Keratinocyte (primary cell): ENCODE measurements at regions not wholly inside any gene's neighbourhood (a gene's known extent, or its start where the extent isn't known, plus 50 kb on each side); places are given as distances from the start of the nearest gene placed in this dataset.

ENCODE experiments used
- DNase-seq: peaks from one replicate; pipeline ENCODE4 v3.0.0-alpha.2; 2011; ENCODE audit warnings: low read depth, missing footprints, low spot score
- FAIRE-seq: peaks from 2 replicates; lab custom pipeline; 2011; peaks lifted over from hg19 to GRCh38; lab: Jason Lieb, UNC
- H2AFZ ChIP-seq: 2 replicates; pipeline ENCODE4 v1.6.0; 2012; ENCODE audit warnings: low read length, control low read depth, inconsistent platforms; ENCODE audit not compliant: control insufficient read depth
- H3K27ac ChIP-seq: 2 replicates; pipeline ENCODE4 v1.5.1; 2011; ENCODE audit warnings: low read length; ENCODE audit not compliant: control insufficient read depth, insufficient read depth
- H3K27me3 ChIP-seq: 3 replicates; pipeline ENCODE4 v1.6.0; 2011; ENCODE audit warnings: low read length; ENCODE audit not compliant: control insufficient read depth, insufficient read depth; ENCODE audit errors: extremely low read depth
- H3K36me3 ChIP-seq, 2 experiments: 2 replicates in 1 of 2; 3 replicates in 1 of 2; pipeline ENCODE4 v1.5.1; 2011; ENCODE audit warnings: low read length in 2 of 2, mild to moderate bottlenecking in 1 of 2; ENCODE audit not compliant: control insufficient read depth in 2 of 2, insufficient read depth in 2 of 2; ENCODE audit errors: extremely low read depth in 1 of 2
- H3K4me1 ChIP-seq: 3 replicates; pipeline ENCODE4 v1.5.1; 2011; ENCODE audit warnings: low read length; ENCODE audit not compliant: control insufficient read depth, insufficient read depth; ENCODE audit errors: extremely low read depth
- H3K4me2 ChIP-seq: 3 replicates; pipeline ENCODE4 v1.6.0; 2011; ENCODE audit warnings: low read depth, low read length; ENCODE audit not compliant: control insufficient read depth, insufficient read depth; ENCODE audit errors: extremely low read depth
- H3K4me3 ChIP-seq, 3 experiments: fragments of 200-600 bp in 1 of 3; sonication (generic) in 1 of 3; 2 replicates in 2 of 3; 3 replicates in 1 of 3; pipeline ENCODE4 v1.5.1; 2011 to 2016; ENCODE audit warnings: low read length in 3 of 3, mild to moderate bottlenecking in 3 of 3, control low read depth in 2 of 3, inconsistent platforms in 1 of 3, low read depth in 1 of 3, mixed read lengths in 1 of 3, mixed run types in 1 of 3, moderate library complexity in 1 of 3; ENCODE audit not compliant: control insufficient read depth in 2 of 3, insufficient read depth in 2 of 3; ENCODE audit errors: extremely low read depth in 1 of 3
- H3K79me2 ChIP-seq: 2 replicates; pipeline ENCODE4 v1.6.0; 2012; ENCODE audit warnings: low read length; ENCODE audit not compliant: control insufficient read depth, insufficient read depth
- H3K9ac ChIP-seq: 3 replicates; pipeline ENCODE4 v1.6.0; 2011; ENCODE audit warnings: low read length; ENCODE audit not compliant: control insufficient read depth, insufficient read depth; ENCODE audit errors: extremely low read depth
- H3K9me1 ChIP-seq: 3 replicates; pipeline ENCODE4 v1.6.0; 2011; ENCODE audit warnings: low read length; ENCODE audit not compliant: control insufficient read depth, insufficient read depth; ENCODE audit errors: extremely low read depth
- H3K9me3 ChIP-seq: 2 replicates; pipeline ENCODE4 v1.5.1; 2012; ENCODE audit warnings: low read depth, low read length; ENCODE audit not compliant: control insufficient read depth
- H4K20me1 ChIP-seq: 3 replicates; pipeline ENCODE4 v1.6.0; 2011; ENCODE audit warnings: low read length; ENCODE audit not compliant: control insufficient read depth, insufficient read depth; ENCODE audit errors: extremely low read depth
- EZH2 ChIP-seq: IDR thresholded peaks from one replicate; pipeline ENCODE4 v1.6.1; 2012; ENCODE audit warnings: inconsistent platforms, mild to moderate bottlenecking, low read length, moderate library complexity
- dilution Hi-C: fragments of 300-500 bp; cut with MboI; formaldehyde crosslinking; loops from one replicate; pipeline ENCODE4 v1.7.0; 2020; ENCODE audit warnings: low sequenced_read_pairs; ENCODE audit not compliant: extremely low pct_ligation_motif_present
- TF ChIP-seq, protein P1 (sequence below), 3 experiments: IDR thresholded peaks in 1 of 3; conservative IDR thresholded peaks in 1 of 3; optimal IDR thresholded peaks in 1 of 3; 2 replicates in 2 of 3; 3 replicates in 1 of 3; pipeline versions ENCODE3 to v1.5.1; 2011; ENCODE audit warnings: low read length in 3 of 3, mild to moderate bottlenecking in 3 of 3, moderate library complexity in 2 of 3, control low read depth in 1 of 3, inconsistent platforms in 1 of 3; ENCODE audit not compliant: insufficient read depth in 2 of 3; ENCODE audit errors: extremely low read depth in 1 of 3

DNA sequence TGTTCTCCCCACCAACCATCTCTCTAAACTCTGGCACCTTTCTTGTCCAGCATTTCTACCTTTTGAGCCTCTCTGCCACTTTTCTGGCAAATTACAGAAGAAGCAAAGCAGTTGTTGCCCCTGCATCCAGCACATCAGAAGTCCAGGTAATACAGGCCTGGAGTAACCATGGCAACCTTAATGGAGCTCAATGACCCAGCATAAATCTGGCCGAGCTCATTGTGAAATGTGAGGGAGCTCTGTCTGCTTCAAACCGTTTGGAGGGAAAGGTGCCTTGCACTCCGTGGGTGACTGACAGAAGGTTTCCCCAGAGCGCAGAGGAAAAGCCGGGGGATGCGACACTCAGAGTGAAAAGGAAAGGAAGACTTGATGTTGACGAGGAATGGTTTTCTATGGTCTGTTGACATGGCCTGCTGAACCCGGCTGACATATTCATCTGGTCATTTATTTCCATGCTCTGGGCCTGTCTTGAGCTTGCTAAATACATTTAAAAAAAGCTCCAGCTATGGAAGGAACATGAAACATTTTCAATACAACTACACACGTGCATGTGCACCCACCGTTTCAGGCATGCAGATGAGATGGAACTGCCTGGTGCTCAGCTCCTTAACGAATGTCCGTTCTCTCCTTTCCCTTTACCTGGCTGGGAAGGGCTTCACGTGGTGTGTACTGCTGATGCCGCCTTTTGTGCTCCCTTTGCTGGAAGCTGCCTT lies 74.9 kb downstream of the ADRA2A start:
- Histone ChIP-seq H3K4me3 (no peak overlapping the region), H3K27ac (no peak overlapping the region), H3K79me2 (no peaks in the 10 kb centered on the region), H4K20me1 (no peaks in the 10 kb centered on the region), H3K36me3 (no peaks in the 10 kb centered on the region), H3K4me1 (no peaks in the 10 kb centered on the region), H3K9ac (no peak overlapping the region), H3K27me3 (no peaks in the 10 kb centered on the region), H2AFZ (no peak overlapping the region), H3K4me2 (no peak overlapping the region), H3K9me3 (no peaks in the 10 kb centered on the region), H3K9me1 (no peaks in the 10 kb centered on the region)
- TF ChIP-seq, protein P1, sequence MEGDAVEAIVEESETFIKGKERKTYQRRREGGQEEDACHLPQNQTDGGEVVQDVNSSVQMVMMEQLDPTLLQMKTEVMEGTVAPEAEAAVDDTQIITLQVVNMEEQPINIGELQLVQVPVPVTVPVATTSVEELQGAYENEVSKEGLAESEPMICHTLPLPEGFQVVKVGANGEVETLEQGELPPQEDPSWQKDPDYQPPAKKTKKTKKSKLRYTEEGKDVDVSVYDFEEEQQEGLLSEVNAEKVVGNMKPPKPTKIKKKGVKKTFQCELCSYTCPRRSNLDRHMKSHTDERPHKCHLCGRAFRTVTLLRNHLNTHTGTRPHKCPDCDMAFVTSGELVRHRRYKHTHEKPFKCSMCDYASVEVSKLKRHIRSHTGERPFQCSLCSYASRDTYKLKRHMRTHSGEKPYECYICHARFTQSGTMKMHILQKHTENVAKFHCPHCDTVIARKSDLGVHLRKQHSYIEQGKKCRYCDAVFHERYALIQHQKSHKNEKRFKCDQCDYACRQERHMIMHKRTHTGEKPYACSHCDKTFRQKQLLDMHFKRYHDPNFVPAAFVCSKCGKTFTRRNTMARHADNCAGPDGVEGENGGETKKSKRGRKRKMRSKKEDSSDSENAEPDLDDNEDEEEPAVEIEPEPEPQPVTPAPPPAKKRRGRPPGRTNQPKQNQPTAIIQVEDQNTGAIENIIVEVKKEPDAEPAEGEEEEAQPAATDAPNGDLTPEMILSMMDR (optimal IDR thresholded peaks at IDR 0.05 in 1 of 3, IDR thresholded peaks at IDR 0.05 in 1 of 3, conservative IDR thresholded peaks at IDR 0.05 in 1 of 3; ENCODE audit: extremely low read depth in 1 of 3, insufficient read depth in 2 of 3, low read length in 3 of 3) = no peak
- no peak for TF ChIP-seq EZH2
- DNase-seq (no peak), FAIRE-seq (no peak)
- dilution Hi-C loops = no loop called here

DNA sequence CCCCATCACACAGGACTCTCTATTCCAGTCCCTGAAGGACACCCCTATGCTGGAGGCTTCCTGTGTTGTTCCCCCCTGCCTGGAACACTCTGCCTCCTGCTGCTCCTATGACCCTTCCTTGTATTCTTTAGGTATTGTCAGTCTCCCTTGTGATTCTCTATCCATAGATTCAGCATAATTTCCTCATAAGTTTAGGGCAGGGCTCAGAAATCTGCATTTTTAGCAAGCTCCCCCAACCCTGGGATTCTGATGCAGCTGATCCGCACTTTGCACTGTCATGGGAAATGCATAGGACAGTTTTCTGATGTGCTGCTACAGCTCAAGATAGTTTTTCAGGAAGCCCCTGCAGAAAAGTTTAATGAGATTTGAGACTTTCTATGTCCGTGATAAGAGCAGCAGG lies 79.9 kb downstream of the ADRA2A start:
- Histone ChIP-seq H3K9ac (no peak overlapping the region), H3K27me3 (no peaks in the 10 kb centered on the region), H3K79me2 (no peaks in the 10 kb centered on the region), H3K9me3 (no peaks in the 10 kb centered on the region), H2AFZ (no peak overlapping the region), H3K4me2 (no peak overlapping the region), H3K4me3 (no peak overlapping the region), H3K4me1 (no peaks in the 10 kb centered on the region), H3K36me3 (no peaks in the 10 kb centered on the region), H3K27ac (no peak overlapping the region), H4K20me1 (no peaks in the 10 kb centered on the region), H3K9me1 (no peaks in the 10 kb centered on the region)
- dilution Hi-C loops = no loop called here
- DNase-seq = no peak
- no peak for TF ChIP-seq EZH2
- TF ChIP-seq, protein P1 (optimal IDR thresholded peaks at IDR 0.05 in 1 of 3, IDR thresholded peaks at IDR 0.05 in 1 of 3, conservative IDR thresholded peaks at IDR 0.05 in 1 of 3; ENCODE audit: extremely low read depth in 1 of 3, insufficient read depth in 2 of 3, low read length in 3 of 3) = no peak
- FAIRE-seq = no peak
